Ovary (tissue), 3 donors: ENCODE measurements at regions not wholly inside any gene's neighbourhood (a gene's known extent, or its start where the extent isn't known, plus 50 kb on each side); places are given as distances from the start of the nearest gene placed in this dataset.

Experiments used
- EP300 ChIP-seq: sonication (generic); formaldehyde crosslinking; IDR thresholded peaks from one replicate; pipeline ENCODE4 v1.6.1; 2017; ENCODE audit warnings: antibody characterized with exemption
- POLR2A ChIP-seq: fragments of 450-650 bp; IDR thresholded peaks from one replicate; pipeline ENCODE4 v1.6.1; 2017; ENCODE audit warnings: antibody characterized with exemption, mild to moderate bottlenecking, moderate library complexity
- TF ChIP-seq, protein P1 (sequence below), 3 donors: fragments of 450-650 bp in 2 of 3; fragments of 200-600 bp in 1 of 3; IDR thresholded peaks; one replicate each; pipeline versions ENCODE4 v1.5.1 to v1.8.0; 2016 to 2022; ENCODE audit warnings: antibody characterized with exemption in 3 of 3, mild to moderate bottlenecking in 1 of 3
- donor health status: DM: no; HTN: no; CAD: no.

DNA sequence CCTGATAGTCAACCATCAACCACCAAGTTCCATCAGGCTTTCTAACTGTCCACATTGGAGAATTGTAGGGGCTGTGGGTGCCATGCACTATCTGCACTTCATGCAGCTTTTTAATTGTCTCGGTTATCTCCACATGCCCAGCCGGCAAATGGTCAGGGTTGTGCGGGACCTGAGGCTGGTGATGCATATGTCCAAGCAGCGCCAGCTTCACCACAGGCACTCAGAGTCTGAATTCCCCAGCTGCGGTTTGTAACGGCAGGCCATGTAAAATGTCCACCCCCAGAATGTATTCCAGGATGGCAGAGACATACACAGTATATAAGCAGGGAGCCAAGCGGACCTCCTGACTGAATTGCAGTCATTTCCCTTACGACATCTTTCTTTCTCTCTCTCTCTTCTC, 435.6 kb downstream of the DYNC2H1 start:
- TF ChIP-seq, protein P1, sequence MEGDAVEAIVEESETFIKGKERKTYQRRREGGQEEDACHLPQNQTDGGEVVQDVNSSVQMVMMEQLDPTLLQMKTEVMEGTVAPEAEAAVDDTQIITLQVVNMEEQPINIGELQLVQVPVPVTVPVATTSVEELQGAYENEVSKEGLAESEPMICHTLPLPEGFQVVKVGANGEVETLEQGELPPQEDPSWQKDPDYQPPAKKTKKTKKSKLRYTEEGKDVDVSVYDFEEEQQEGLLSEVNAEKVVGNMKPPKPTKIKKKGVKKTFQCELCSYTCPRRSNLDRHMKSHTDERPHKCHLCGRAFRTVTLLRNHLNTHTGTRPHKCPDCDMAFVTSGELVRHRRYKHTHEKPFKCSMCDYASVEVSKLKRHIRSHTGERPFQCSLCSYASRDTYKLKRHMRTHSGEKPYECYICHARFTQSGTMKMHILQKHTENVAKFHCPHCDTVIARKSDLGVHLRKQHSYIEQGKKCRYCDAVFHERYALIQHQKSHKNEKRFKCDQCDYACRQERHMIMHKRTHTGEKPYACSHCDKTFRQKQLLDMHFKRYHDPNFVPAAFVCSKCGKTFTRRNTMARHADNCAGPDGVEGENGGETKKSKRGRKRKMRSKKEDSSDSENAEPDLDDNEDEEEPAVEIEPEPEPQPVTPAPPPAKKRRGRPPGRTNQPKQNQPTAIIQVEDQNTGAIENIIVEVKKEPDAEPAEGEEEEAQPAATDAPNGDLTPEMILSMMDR (IDR thresholded peaks at IDR 0.05): no peak
- TF ChIP-seq POLR2A (no peak), EP300 (no peak)
